Smooth muscle cell (in vitro differentiated cells): ENCODE measurements at regions not wholly inside any gene's neighbourhood (a gene's known extent, or its start where the extent isn't known, plus 50 kb on each side); places are given as distances from the start of the nearest gene placed in this dataset.
"Not testable (repeated sequence)": the region's sequence is repeated elsewhere in the genome, so short reads cannot be mapped to it uniquely, and the experiment has no call there.

ENCODE experiments used
- DNase-seq: peaks from one replicate; lab custom pipeline; 2025; ENCODE audit not compliant: unreplicated experiment; lab: John Stamatoyannopoulos, UW
- H2AFZ ChIP-seq: fragments of 200-600 bp; sonication (generic); 2 replicates; pipeline ENCODE4 v1.6.0; 2016; ENCODE audit warnings: antibody characterized with exemption, low read depth, mild to moderate bottlenecking
- H3F3A ChIP-seq: fragments of 200-600 bp; sonication (generic); 2 replicates; pipeline ENCODE4 v1.6.0; 2017; ENCODE audit warnings: antibody characterized with exemption, low read depth
- H3K27ac ChIP-seq: fragments of 200-600 bp; sonication (generic); 2 replicates; pipeline ENCODE4 v1.5.1; 2016; ENCODE audit warnings: low read depth, mild to moderate bottlenecking
- H3K27me3 ChIP-seq: fragments of 200-600 bp; sonication (generic); 2 replicates; pipeline ENCODE4 v1.6.1; 2016; ENCODE audit warnings: low read depth, mild to moderate bottlenecking
- H3K36me3 ChIP-seq: fragments of 200-600 bp; sonication (generic); 2 replicates; pipeline ENCODE4 v1.5.1; 2016; ENCODE audit warnings: low read depth
- H3K4me1 ChIP-seq: fragments of 200-600 bp; sonication (generic); 2 replicates; pipeline ENCODE4 v1.5.1; 2016; ENCODE audit warnings: low read depth
- H3K4me2 ChIP-seq: fragments of 200-600 bp; sonication (generic); 2 replicates; pipeline ENCODE4 v1.6.0; 2016; ENCODE audit warnings: mild to moderate bottlenecking
- H3K4me3 ChIP-seq: fragments of 200-600 bp; sonication (generic); 2 replicates; pipeline ENCODE4 v1.5.1; 2016; ENCODE audit warnings: mild to moderate bottlenecking
- H3K79me2 ChIP-seq: fragments of 200-600 bp; sonication (generic); 2 replicates; pipeline ENCODE4 v1.6.0; 2016; ENCODE audit warnings: low read depth, mild to moderate bottlenecking
- H3K9ac ChIP-seq: fragments of 200-600 bp; sonication (generic); 2 replicates; pipeline ENCODE4 v1.6.0; 2016; ENCODE audit warnings: low read depth
- H3K9me3 ChIP-seq: fragments of 200-600 bp; sonication (generic); replicated peaks from 2 replicates; pipeline ENCODE4 v1.5.1; 2016; ENCODE audit warnings: low read depth
- H4K20me1 ChIP-seq: fragments of 200-600 bp; sonication (generic); 2 replicates; pipeline ENCODE4 v1.6.0; 2016; ENCODE audit warnings: low read depth
- CTCF ChIP-seq: fragments of 200-600 bp; sonication (generic); IDR thresholded peaks from 2 replicates; pipeline ENCODE4 v1.5.1; 2017; ENCODE audit warnings: borderline replicate concordance, mild to moderate bottlenecking, antibody characterized with exemption; ENCODE audit not compliant: insufficient read depth, poor library complexity, severe bottlenecking
- WGBS: methylation state at CpG from one replicate; pipeline ENCODE4 v1.1.7; 2016; ENCODE audit warnings: low lambda C conversion rate; 5-methylcytosine and 5-hydroxymethylcytosine counted together

DNA sequence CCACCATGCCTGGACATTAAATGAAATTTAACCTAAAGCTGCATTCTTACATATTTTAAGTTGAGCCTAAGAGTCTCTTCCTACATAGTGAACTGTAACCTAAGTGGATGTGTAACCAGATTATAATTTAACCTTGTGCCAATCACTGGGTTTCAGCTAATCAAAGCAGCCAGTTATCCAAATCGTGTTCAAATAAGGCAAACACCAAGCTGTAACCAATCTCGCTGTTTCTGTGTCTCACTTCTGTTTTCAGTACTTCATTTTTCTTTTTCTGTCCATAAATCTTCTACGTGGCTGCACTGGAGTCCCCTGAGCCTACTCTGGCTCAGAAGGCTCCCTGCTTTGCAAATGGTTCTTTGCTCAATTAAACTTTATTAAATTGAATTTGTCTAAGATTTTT lies 186.1 kb upstream of the CNTN6 start:
- Histone ChIP-seq H4K20me1 (no peaks in the 10 kb centered on the region), H3K4me1 (no peaks in the 10 kb centered on the region), H3K4me2 (no peak overlapping the region), H3K9ac (no peak overlapping the region), H3K9me3 (no peaks in the 10 kb centered on the region), H3K27me3 (no peaks in the 10 kb centered on the region), H2AFZ (no peak overlapping the region), H3K79me2 (no peaks in the 10 kb centered on the region), H3K36me3 (no peaks in the 10 kb centered on the region), H3K27ac (no peak overlapping the region), H3K4me3 (no peak overlapping the region), H3F3A (no peaks in the 10 kb centered on the region)
- no peak for DNase-seq
- no peak for TF ChIP-seq CTCF
- 86% methylated on average over 3 of the region's 3 CpGs for WGBS

DNA sequence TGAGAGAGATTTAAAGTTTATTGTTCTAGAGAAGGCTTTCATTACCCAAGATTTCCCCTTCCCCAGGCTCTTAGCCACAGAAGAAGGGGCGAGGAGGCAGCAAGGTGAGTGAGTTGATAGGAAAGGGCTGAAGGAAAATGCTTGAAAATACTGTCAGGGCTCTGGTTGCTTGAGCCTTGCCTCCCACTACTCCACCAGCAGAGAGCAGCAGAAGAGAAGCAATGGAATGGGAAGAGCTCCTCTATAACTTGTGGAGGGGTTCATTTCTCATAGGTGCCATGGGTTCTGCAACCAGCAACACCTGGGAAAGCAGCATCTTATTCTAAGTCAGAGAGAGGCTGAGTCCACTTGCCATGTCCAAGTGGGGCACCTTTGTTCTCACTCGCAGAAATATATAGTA lies 184.0 kb upstream of the CNTN6 start:
- Histone ChIP-seq H3K9ac (no peak overlapping the region), H3K9me3 (no peaks in the 10 kb centered on the region)

DNA sequence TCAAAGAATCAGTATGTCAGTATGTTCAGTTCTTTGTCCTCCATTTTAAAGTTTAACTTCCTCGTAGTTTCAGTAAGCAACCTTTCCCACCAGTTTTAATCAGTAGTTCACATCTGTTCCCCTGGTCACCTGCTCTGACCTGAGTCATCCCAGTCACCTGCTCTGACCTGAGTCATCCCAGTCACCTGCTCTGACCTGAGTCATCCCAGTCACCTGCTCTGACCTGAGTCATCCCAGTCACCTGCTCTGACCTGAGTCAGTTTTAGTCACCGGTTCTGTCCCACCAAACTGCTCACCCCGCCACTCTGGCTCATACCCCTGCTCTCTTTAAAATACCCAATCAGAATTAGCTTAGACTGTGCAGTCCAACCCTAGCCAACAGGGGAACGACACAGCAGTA lies 180.1 kb upstream of the CNTN6 start:
- not testable (repeated sequence) for H2AFZ ChIP-seq
- 78% methylated on average over 4 of the region's 4 CpGs for WGBS

More for the DNA sequence above, 184.0 kb upstream of the CNTN6 start:
- Histone ChIP-seq H3K27me3 (no peaks in the 10 kb centered on the region), H3K79me2 (no peaks in the 10 kb centered on the region), H3K4me2 (no peak overlapping the region), H3K4me3 (no peak overlapping the region), H3K36me3 (no peaks in the 10 kb centered on the region), H4K20me1 (no peaks in the 10 kb centered on the region), H3F3A (no peaks in the 10 kb centered on the region), H2AFZ (no peak overlapping the region), H3K4me1 (no peaks in the 10 kb centered on the region), H3K27ac (no peak overlapping the region)
- TF ChIP-seq CTCF = peak; percentile 38
- no peak for DNase-seq
- 56% methylated on average over 2 of the region's 2 CpGs for WGBS

DNA sequence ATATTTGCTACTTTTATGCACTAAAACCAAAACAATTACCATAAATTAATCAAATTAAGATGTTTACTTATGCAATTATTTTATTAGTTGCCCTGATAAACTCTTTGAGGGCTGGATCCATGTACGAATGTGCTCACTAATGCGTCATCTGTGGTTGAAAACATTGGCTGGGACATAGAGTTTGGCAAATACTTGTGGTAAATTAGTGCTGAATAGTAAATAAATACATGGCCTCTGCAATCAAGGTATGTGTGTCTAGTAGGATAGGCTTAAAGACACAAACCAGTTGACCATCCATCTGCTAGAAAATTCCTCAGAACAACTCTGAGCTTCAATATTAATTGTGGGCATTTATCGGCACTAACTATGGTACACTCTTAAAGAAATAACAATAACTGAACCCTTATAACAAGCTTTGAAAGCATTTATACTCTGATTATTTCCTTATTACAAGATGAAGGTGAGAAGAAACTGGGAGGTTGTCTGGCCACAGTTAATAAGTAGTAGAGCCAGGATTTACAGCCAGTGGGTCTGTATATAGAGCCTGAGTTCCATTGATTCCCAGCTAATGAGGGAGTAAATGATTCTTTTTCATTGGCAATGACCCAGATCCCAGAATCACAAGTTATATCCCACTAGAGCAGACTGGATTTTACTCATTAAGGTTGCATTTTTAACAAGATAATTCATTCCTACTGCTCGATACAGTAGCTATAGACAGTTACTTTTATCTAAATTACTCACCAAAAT lies 169.5 kb upstream of the CNTN6 start:
- Histone ChIP-seq H3K27ac (no peak overlapping the region), H4K20me1 (no peaks in the 10 kb centered on the region), H3F3A (no peaks in the 10 kb centered on the region), H3K9ac (no peak overlapping the region), H3K79me2 (no peaks in the 10 kb centered on the region), H3K9me3 (no peaks in the 10 kb centered on the region), H3K36me3 (no peaks in the 10 kb centered on the region), H3K4me1 (no peaks in the 10 kb centered on the region), H3K27me3 (no peaks in the 10 kb centered on the region), H2AFZ (no peak overlapping the region), H3K4me3 (no peak overlapping the region), H3K4me2 (no peak overlapping the region)
- no peak for DNase-seq
- TF ChIP-seq CTCF = no peak
- WGBS = 92% methylated on average over 4 of the region's 4 CpGs

More for the DNA sequence above, 180.1 kb upstream of the CNTN6 start:
- not testable (repeated sequence) for H3K27ac ChIP-seq, H3K4me3 ChIP-seq, DNase-seq, H3K27me3 ChIP-seq, H4K20me1 ChIP-seq, H3K4me2 ChIP-seq, H3F3A ChIP-seq, H3K36me3 ChIP-seq, H3K9me3 ChIP-seq, H3K79me2 ChIP-seq, H3K4me1 ChIP-seq, H3K9ac ChIP-seq
